Suprapubic skin (tissue), 4 donors: ENCODE measurements at regions not wholly inside any gene's neighbourhood (a gene's known extent, or its start where the extent isn't known, plus 50 kb on each side); places are given as distances from the start of the nearest gene placed in this dataset.

ENCODE experiments used
- CTCF ChIP-seq, 2 donors: fragments of 200-600 bp in 1 of 2; fragments of 450-650 bp in 1 of 2; sonication (generic) in 1 of 2; IDR thresholded peaks; one replicate each; pipeline ENCODE4 v1.5.1; 2016 to 2019; ENCODE audit warnings: antibody characterized with exemption in 2 of 2, mild to moderate bottlenecking in 1 of 2, moderate library complexity in 1 of 2
- POLR2A ChIP-seq, 2 donors: fragments of 450-650 bp; IDR thresholded peaks; one replicate each; pipeline ENCODE4 v1.6.1; 2017; ENCODE audit warnings: antibody characterized with exemption in 2 of 2, mild to moderate bottlenecking in 2 of 2, moderate library complexity in 2 of 2
- POLR2AphosphoS5 ChIP-seq, 3 donors: sonication (generic); formaldehyde crosslinking; IDR thresholded peaks; one replicate each; pipeline ENCODE4 v1.6.1; 2017; ENCODE audit warnings: antibody characterized with exemption in 3 of 3

- TF ChIP-seq POLR2AphosphoS5 (IDR thresholded peaks at IDR 0.05) (no peak), CTCF (IDR thresholded peaks at IDR 0.05) (no peak), POLR2A (IDR thresholded peaks at IDR 0.05) (no peak)
Measured at GRCh38 chr4:36815536-36815935, 429.0 kb upstream of the NWD2 start.
